Spleen (tissue), 7 donors: ENCODE measurements at regions not wholly inside any gene's neighbourhood (a gene's known extent, or its start where the extent isn't known, plus 50 kb on each side); places are given as distances from the start of the nearest gene placed in this dataset.

Experiments used
- POLR2A ChIP-seq, 3 donors: fragments of 450-650 bp; IDR thresholded peaks; one replicate each; pipeline ENCODE4 v1.5.1; 2017; ENCODE audit warnings: antibody characterized with exemption in 3 of 3, mild to moderate bottlenecking in 1 of 3
- POLR2AphosphoS5 ChIP-seq, 3 donors: sonication (generic); formaldehyde crosslinking; IDR thresholded peaks; one replicate each; pipeline ENCODE4 v1.5.1; 2017; ENCODE audit warnings: antibody characterized with exemption in 3 of 3
- TF ChIP-seq, protein P1 (sequence below), 11 experiments: fragments of 200-600 bp in 7 of 11; fragments of 450-650 bp in 4 of 11; sonication (generic) in 4 of 11; IDR thresholded peaks in 8 of 11; conservative IDR thresholded peaks in 3 of 11; 1 replicate in 7 of 11; 2 replicates in 4 of 11; pipeline versions ENCODE4 v1.4.0 to v1.8.0; 2016 to 2021; ENCODE audit warnings: antibody characterized with exemption in 11 of 11, inconsistent platforms in 4 of 11, mild to moderate bottlenecking in 1 of 11
- donor health status: DM: no; HTN: no; CAD: no; lungs with moderate emphysema.
- donor health status: DM: no; HTN: no; CAD: no.
- donor health status: DM: no; HTN: no; CAD: no.

DNA sequence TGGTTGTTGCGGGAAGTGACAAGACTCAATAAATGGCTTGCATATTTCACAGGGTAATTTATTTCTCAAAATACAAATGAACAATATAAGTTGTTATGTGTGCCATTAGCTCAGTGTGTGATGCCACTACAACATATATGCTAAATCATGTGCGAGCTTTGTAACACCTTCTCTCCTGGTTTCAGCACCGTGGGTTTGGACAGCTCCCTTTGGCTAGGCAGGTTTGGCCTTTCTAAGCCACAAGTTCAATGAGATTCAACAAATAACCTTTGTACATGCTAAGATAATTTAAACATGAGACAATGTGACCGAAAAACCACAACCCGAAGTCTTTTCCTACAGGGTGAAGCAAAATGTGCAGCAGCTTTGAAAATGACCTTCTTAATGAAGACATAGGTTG is 563.9 kb downstream of the TMEM114 start:
- TF ChIP-seq, protein P1, sequence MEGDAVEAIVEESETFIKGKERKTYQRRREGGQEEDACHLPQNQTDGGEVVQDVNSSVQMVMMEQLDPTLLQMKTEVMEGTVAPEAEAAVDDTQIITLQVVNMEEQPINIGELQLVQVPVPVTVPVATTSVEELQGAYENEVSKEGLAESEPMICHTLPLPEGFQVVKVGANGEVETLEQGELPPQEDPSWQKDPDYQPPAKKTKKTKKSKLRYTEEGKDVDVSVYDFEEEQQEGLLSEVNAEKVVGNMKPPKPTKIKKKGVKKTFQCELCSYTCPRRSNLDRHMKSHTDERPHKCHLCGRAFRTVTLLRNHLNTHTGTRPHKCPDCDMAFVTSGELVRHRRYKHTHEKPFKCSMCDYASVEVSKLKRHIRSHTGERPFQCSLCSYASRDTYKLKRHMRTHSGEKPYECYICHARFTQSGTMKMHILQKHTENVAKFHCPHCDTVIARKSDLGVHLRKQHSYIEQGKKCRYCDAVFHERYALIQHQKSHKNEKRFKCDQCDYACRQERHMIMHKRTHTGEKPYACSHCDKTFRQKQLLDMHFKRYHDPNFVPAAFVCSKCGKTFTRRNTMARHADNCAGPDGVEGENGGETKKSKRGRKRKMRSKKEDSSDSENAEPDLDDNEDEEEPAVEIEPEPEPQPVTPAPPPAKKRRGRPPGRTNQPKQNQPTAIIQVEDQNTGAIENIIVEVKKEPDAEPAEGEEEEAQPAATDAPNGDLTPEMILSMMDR (IDR thresholded peaks at IDR 0.05 in 8 of 11, conservative IDR thresholded peaks at IDR 0.05 in 3 of 11), result no peak
- no peak for TF ChIP-seq POLR2A (IDR thresholded peaks at IDR 0.05)
- no peak for TF ChIP-seq POLR2AphosphoS5 (IDR thresholded peaks at IDR 0.05)
